VCaP (cell line): ENCODE measurements at regions not wholly inside any gene's neighbourhood (a gene's known extent, or its start where the extent isn't known, plus 50 kb on each side); places are given as distances from the start of the nearest gene placed in this dataset.
"Not testable (repeated sequence)": the region's sequence is repeated elsewhere in the genome, so short reads cannot be mapped to it uniquely, and the experiment has no call there.

ENCODE experiments used
- H3K27ac ChIP-seq: fragments of 450-650 bp; 2 replicates; pipeline ENCODE4 v1.5.1; 2017
- CTCF ChIP-seq: fragments of 450-650 bp; conservative IDR thresholded peaks from 2 replicates; pipeline ENCODE4 v1.5.1; 2017; ENCODE audit warnings: mild to moderate bottlenecking, moderate library complexity

GRCh38 chr1:187665483-187665882, 836.7 kb downstream of the PLA2G4A start:
- TF ChIP-seq CTCF, result no peak
- no peak overlapping the region for H3K27ac ChIP-seq

- no peak overlapping the region for H3K27ac ChIP-seq
- TF ChIP-seq CTCF, result no peak
Observed at GRCh38 chr1:187680823-187681222, 852.1 kb downstream of the PLA2G4A start.

- TF ChIP-seq CTCF, result no peak
- H3K27ac ChIP-seq, result no peak overlapping the region
Observed at GRCh38 chr1:187682112-187682511, 853.4 kb downstream of the PLA2G4A start.

- H3K27ac ChIP-seq, result no peak overlapping the region
- TF ChIP-seq CTCF, result no peak
Observed at GRCh38 chr1:187685333-187685732, 856.6 kb downstream of the PLA2G4A start.

- no peak for TF ChIP-seq CTCF
- peak overlapping the region; percentile 41 for H3K27ac ChIP-seq
Observed at GRCh38 chr1:187689129-187689528, 860.4 kb downstream of the PLA2G4A start.

- H3K27ac ChIP-seq, result no peak overlapping the region
Observed at GRCh38 chr1:187691439-187691838, 862.7 kb downstream of the PLA2G4A start.

GRCh38 chr1:187692799-187693198, 864.0 kb downstream of the PLA2G4A start:
- TF ChIP-seq CTCF, result no peak
- peak overlapping the region; percentile 15 for H3K27ac ChIP-seq

More at GRCh38 chr1:187691439-187691838, 862.7 kb downstream of the PLA2G4A start:
- TF ChIP-seq CTCF, result no peak

- no peak overlapping the region for H3K27ac ChIP-seq
- no peak for TF ChIP-seq CTCF
Observed at GRCh38 chr1:187696073-187696472, 867.3 kb downstream of the PLA2G4A start.

- not testable (repeated sequence) for H3K27ac ChIP-seq
Observed at GRCh38 chr1:187703138-187704130, 874.7 kb downstream of the PLA2G4A start.
